ENCODE measurements at regions not wholly inside any gene's neighbourhood (a gene's known extent, or its start where the extent isn't known, plus 50 kb on each side); places are given as distances from the start of the nearest gene placed in this dataset.
"Not testable (repeated sequence)": the region's sequence is repeated elsewhere in the genome, so short reads cannot be mapped to it uniquely, and the experiment has no call there.

DNA sequence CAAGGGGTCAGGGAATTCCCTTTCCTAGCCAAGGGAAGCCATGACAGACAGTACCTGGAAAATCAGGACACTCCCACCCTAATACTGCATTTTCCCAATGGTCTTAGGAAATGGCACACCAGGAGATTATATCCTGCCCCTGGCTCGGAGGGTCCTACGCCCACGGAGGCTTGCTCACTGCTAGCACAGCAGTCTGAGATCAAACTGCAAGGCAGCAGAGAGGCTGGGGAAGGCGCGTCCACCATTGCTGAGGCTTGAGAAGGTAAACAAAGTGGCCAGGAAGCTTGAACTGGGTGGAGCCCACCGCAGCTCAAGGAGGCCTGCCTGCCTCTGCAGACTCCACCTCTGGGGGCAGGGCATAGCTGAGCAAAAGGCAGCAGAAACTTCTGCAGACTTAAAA lies 207.1 kb upstream of the OBI1 start:
- not testable (repeated sequence) for DNase-seq (ENCODE audit: low read depth)

DNA sequence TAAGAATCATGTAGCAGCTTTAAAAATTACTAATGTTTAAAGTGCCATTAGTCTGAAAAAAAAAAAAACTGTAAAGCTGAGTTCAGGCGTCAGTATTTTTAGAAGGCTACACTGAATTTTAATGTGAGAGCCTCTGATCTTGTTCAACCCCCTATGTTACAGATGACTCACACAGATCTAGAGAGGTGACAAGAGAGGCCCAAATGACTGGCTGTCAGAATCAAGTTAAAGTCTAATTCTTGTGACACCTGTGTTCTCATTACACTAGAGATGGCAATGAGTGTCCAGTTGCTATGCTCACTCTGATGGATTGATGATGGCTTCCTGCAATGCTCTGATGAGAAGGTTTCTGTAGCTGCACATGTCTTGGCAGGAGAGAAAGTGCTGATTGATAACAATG lies 203.5 kb upstream of the OBI1 start:
- no peak for DNase-seq (ENCODE audit: low read depth)

DNA sequence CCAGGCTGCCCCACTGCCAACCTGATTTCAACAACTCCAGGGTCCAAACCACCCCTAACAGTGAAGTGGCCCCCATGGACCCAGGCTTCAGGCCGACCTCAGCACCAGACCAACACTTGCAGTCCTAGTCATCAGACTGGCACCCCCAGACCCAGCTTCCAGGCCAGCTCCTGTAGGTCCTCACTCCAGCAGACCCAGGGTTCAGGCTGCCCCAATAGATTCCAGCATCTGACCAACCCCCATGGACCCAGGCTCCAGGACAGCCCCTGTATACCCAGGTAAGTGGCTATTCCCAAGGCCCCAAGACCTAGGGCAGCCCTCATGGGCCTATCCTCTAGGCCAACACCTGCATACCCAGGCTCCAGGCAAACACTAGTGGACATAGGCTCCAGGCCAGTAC lies 193.8 kb upstream of the OBI1 start:
- no peak for DNase-seq (ENCODE audit: low read depth)

DNA sequence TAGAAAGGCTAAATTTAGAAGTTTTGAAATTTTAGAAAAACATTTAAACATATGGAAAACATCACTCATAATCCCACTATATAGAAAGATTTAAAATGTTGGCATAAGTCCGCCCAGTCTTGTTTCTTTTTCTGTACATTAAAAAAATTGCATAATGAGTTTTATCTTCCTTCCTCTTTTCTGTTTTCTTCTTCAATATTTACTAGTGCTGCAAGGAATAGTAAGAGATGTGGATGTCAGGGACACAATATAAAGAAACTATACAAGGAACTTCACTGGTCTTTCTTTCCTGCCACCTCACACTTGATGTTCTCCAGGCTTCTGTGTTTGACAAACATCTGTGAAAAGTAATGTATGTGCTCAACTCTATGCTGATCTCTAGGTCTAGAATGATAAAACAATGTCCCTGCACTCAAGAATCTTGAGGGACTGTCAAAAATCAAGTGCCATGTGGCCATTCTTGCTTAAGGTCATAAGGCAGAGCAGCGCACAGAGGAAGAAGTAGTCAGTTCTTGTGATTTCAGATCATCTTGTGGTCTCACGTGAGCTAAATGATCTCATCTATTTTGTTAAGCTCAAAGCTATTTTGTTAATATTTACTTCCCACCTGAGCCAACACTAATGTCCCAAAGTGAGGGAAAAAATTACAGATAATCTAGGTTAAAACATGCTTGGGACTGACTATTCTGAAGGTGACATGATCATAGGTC lies 186.9 kb upstream of the OBI1 start:
- no peak for DNase-seq (ENCODE audit: low read depth)

DNA sequence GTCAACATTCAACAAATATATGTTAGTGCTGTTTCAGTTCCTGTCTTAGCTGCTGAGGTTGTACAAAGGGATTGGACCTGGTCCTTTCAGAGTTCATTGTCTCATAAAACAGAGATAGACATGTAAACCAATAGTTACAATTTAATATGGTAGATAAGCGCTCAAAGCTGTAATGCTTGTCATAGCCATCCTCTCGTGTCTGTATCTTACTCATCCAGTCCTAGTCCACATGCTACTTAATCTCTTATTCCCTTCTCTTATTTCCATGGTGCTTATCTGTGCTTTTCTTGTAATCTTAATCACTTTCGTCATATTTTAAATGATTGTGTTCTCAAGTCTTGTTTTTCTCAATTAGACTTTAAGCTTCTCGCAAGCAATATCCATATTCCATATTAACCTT lies 185.2 kb upstream of the OBI1 start:
- no peak for DNase-seq (ENCODE audit: low read depth)

DNA sequence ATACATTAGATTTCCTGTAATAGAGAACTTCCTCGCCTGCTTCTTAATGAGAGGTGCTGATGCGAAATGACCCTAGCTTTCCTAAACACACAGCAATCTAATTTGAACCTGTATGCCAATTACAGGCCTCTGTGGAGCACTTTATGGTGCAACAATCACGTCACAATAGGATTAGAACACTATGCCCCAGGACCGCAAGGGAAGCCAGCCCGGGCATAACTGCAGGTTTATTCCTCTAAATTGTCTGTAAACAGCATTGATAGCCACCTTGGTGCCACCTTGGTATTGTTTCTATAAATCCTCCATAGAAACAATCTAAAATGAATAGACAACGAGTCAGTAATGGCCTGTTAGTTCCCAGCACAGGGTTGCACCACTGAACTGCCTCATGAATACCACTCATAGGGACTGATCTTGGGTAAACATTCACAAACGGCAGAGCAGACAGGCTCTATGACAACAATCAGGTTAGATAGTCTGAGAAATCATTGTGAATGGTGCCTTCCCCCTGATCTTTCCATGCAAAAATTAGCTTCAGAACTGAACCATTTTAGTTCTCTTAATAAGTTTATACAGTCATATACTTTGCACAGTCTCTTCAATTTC lies 182.5 kb upstream of the OBI1 start:
- DNase-seq (ENCODE audit: low read depth), result no peak

- DNase-seq (ENCODE audit: low read depth), result no peak
Measured at GRCh38 chr13:78836238-78836784, 177.4 kb upstream of the OBI1 start.

- DNase-seq (ENCODE audit: low read depth), result no peak
Measured at GRCh38 chr13:78832461-78832860, 173.5 kb upstream of the OBI1 start.

- DNase-seq (ENCODE audit: low read depth), result no peak
Measured at GRCh38 chr13:78830508-78830907, 171.6 kb upstream of the OBI1 start.

DNA sequence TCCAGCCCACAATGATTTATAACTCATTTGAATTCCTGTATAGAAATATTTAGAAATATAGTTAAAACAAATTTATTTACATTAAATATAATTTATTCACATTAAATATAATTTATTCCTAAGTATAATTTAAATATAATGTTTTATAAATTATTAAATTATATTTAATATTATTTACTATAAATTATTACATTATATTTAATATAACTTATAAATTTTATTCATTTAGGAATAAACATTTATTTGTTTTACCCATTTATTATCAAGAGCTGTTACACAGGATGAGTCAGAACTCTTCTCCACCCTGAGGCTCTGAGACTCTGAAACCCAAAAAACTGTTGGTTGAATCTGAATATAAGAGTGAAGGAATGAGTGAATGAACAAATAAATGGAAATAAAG lies 170.9 kb upstream of the OBI1 start:
- DNase-seq (ENCODE audit: low read depth), result no peak

GRCh38 chr13:78827471-78827870 lies 168.5 kb upstream of the OBI1 start:
- no peak for DNase-seq (ENCODE audit: low read depth)

DNA sequence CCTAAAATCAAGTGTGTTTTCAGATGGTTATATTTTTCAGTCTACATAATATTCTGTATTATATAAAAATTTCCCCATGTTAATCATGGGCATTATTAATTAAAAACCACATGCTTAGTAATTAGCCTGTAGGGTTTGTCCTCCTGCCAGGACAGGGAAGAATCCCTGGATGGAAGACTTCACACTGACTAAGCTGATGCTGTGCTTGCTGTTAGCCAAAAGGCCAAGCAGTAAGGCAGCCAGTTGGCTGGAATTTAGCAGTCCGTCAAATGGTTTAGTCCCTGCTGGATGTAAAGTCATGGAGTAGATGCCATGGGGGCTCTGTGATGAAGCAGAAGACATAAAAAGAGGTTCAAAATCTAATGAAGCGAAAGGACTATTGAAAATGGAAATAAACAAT lies 168.0 kb upstream of the OBI1 start:
- no peak for DNase-seq (ENCODE audit: low read depth)

DNA sequence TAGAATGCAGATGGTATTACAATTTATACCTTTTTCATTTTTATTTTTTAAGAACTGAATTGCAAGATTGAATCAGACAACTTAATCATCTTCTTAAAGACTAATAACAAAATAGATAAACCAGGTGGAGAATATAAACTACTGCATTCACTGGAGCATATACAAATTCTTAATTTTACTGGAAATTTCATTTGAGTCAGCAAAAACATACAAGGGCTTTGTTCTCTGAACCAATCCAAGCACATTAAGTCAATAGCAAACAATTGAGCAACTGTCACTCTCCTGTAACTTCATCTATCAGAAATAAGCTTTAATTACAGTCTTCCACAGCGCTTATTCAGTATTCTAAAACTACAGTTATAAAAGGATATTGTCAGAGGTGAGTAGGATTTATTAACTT lies 167.4 kb upstream of the OBI1 start:
- no peak for DNase-seq (ENCODE audit: low read depth)

DNA sequence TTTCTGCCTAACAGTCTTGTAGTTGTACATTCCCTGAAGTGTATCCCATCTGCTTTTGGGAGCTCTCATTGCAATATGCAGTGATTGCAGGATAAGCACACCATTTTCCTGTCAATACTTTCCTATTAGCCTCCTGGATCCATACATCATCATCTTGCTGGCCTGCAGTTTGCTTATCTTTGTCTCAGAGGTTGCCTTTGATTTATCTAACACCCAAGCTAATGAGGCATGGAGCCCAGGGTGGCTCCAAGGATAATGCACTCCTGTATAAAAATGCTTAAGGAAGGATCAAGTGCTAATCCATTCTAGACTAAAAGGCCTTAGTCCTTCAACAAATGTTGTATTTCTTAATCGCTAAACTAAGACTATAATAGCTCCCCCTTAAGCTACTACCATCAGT lies 161.6 kb upstream of the OBI1 start:
- DNase-seq (ENCODE audit: low read depth), result no peak

GRCh38 chr13:78816592-78816991 lies 157.6 kb upstream of the OBI1 start:
- no peak for DNase-seq (ENCODE audit: low read depth)

DNA sequence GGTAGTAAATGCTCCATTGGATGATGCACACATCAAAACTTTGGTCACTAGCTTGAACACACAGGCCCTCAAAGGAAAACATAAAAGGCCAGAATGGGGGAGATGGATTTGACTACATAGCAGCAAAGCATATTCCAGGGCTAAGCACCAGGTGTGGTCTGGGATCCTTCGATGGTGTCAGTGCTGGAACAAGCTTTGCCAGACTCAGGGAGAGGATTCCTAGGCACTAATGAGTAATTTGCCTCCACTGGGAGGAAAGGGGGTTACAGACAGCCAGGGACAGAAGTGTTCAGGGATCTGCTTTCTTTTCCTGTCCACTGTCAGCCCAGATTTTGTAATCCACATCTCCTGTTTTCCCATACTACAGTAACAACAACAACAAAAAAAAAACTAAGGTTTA lies 157.2 kb upstream of the OBI1 start:
- no peak for DNase-seq (ENCODE audit: low read depth)

DNA sequence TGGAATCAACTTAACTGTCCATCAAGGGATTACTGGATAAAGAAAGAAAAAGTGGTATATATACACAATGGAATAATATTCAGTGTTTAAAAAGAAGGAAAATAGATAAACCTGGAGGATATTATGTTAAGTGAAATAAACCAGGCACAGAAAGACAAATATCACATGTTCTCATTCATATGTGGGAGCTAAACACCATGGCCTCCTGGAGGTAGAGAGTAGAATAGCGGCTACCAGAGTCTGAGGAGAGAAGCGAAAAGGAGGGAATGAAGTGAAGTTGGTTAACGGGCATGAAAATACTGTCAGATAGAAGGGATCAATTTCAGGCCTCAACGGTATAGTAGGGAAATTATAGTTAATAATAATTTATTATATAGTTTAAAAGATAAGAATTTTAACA lies 147.5 kb upstream of the OBI1 start:
- no peak for DNase-seq (ENCODE audit: low read depth)

GRCh38 chr13:78802912-78803311 lies 144.0 kb upstream of the OBI1 start:
- no peak for DNase-seq (ENCODE audit: low read depth)

GRCh38 chr13:78787190-78787589 lies 128.2 kb upstream of the OBI1 start:
- no peak for DNase-seq (ENCODE audit: low read depth)

DNA sequence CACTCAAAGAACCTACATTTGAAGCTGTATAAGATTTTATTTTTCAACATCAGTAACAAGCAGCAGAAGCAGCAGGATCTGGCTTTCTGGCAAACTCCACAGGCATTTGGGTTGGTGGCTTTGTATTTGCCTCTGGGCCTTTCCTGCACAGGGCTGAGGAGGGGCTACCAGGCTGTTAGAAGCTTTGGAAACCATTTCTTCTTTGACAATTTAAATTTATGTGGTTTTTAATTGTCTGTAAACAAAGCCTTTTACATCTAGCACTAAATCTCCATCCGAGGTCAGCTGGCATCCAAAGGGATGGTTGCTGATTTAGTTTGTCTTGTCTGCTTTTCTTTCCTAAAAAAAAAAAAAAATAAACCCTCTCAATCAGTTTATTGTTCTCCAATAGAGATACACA lies 127.5 kb upstream of the OBI1 start:
- DNase-seq (ENCODE audit: low read depth), result no peak

- no peak for DNase-seq (ENCODE audit: low read depth)
Measured at GRCh38 chr13:78785764-78786163, 126.8 kb upstream of the OBI1 start.

- DNase-seq (ENCODE audit: low read depth), result no peak
Measured at GRCh38 chr13:78784014-78784750, 125.2 kb upstream of the OBI1 start.

GRCh38 chr13:78780708-78781107 lies 121.8 kb upstream of the OBI1 start:
- no peak for DNase-seq (ENCODE audit: low read depth)
